Ovary (tissue), 7 donors: ENCODE measurements at regions not wholly inside any gene's neighbourhood (a gene's known extent, or its start where the extent isn't known, plus 50 kb on each side); places are given as distances from the start of the nearest gene placed in this dataset.

Source experiments
- DNase-seq, 5 donors: peaks; one replicate each; pipeline ENCODE4 v3.0.0-alpha.2; 2019 to 2020
- H3K27ac ChIP-seq, 2 donors: fragments of 200-600 bp; one replicate each; pipeline versions ENCODE4 v1.5.1 to v1.8.0; 2019 to 2022
- H3K27me3 ChIP-seq: fragments of 200-600 bp; one replicate; pipeline ENCODE4 v1.8.0; 2022
- H3K36me3 ChIP-seq: fragments of 200-600 bp; sonication (generic); one replicate; pipeline ENCODE4 v1.5.1; 2019
- H3K4me1 ChIP-seq: one replicate; pipeline ENCODE4 v1.8.1; 2013; ENCODE audit warnings: mild to moderate bottlenecking, moderate library complexity; ENCODE audit not compliant: insufficient read depth
- H3K4me3 ChIP-seq: fragments of 200-600 bp; sonication (generic); one replicate; pipeline ENCODE4 v1.5.1; 2017
- H3K9me3 ChIP-seq, 2 donors: fragments of 200-600 bp in 1 of 2; sonication (generic) in 1 of 2; one replicate each; pipeline versions ENCODE4 v1.5.1 to v1.8.1; 2013 to 2019; ENCODE audit warnings: mild to moderate bottlenecking in 1 of 2, moderate library complexity in 1 of 2
- EP300 ChIP-seq: sonication (generic); formaldehyde crosslinking; IDR thresholded peaks from one replicate; pipeline ENCODE4 v1.6.1; 2017; ENCODE audit warnings: antibody characterized with exemption
- POLR2A ChIP-seq: fragments of 450-650 bp; IDR thresholded peaks from one replicate; pipeline ENCODE4 v1.6.1; 2017; ENCODE audit warnings: antibody characterized with exemption, mild to moderate bottlenecking, moderate library complexity
- WGBS, 3 donors: extraction: QIAGEN DNeasy Blood & Tissue Kit in 1 of 3; methylation state at CpG; one replicate each; pipeline versions ENCODE4 v1.1.5 to v1.1.7; 2013 to 2017; 5-methylcytosine and 5-hydroxymethylcytosine counted together
- intact Hi-C, 4 donors: fragments of 100-400 bp; cut with DNase I; formaldehyde crosslinking; loops; one replicate each; pipeline versions ENCODE4 v1.11.0 to v1.15.1; 2022 to 2023
- TF ChIP-seq, protein P1 (sequence below), 3 donors: fragments of 450-650 bp in 2 of 3; fragments of 200-600 bp in 1 of 3; IDR thresholded peaks; one replicate each; pipeline versions ENCODE4 v1.5.1 to v1.8.0; 2016 to 2022; ENCODE audit warnings: antibody characterized with exemption in 3 of 3, mild to moderate bottlenecking in 1 of 3
- donor health status: DM: no; HTN: no; CAD: no; lungs with moderate emphysema.
- donor health status: DM: no; HTN: no; CAD: no.
- donor health status: Bipolar disorder and iron deficiency.
- donor health status: DM: no; HTN: no; CAD: no.
- donor health status: DM: yes; HTN: yes; CAD: no.

DNA sequence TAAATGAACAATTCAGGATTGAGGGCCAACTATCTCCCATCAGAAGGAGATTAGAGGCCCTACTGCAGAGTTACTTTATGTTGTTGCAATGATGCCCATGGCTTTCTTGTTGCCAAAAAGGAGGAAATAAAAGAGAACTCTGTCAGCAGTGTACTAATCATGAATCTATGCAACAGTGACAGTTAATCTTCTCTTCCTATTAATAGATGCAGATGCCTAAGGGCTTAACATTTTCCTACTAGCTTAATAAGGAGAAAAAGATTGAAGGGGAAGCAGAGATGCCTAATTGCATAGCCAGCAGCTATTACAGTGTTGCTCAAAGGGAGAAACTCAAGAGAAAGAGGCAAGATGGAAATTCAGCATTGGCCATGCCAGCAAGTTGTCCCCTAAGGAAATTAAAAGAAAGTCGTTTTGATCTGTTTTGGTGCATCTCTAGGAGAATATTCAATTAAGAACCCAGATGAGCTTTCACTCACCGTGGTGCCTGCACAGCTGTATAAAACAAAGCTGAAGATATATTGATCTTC lies 107.1 kb upstream of the KCNJ3 start:
- Histone ChIP-seq H3K27ac (no peak overlapping the region), H3K36me3 (no peaks in the 10 kb centered on the region), H3K4me3 (no peak overlapping the region), H3K4me1 (no peaks in the 10 kb centered on the region), H3K9me3 (no peaks in the 10 kb centered on the region), H3K27me3 (no peaks in the 10 kb centered on the region)
- intact Hi-C loops: no loop called here
- WGBS, 3 donors: 63 to 67% (median 65%) methylated on average over 2 of the region's 2 CpGs
- TF ChIP-seq, protein P1, sequence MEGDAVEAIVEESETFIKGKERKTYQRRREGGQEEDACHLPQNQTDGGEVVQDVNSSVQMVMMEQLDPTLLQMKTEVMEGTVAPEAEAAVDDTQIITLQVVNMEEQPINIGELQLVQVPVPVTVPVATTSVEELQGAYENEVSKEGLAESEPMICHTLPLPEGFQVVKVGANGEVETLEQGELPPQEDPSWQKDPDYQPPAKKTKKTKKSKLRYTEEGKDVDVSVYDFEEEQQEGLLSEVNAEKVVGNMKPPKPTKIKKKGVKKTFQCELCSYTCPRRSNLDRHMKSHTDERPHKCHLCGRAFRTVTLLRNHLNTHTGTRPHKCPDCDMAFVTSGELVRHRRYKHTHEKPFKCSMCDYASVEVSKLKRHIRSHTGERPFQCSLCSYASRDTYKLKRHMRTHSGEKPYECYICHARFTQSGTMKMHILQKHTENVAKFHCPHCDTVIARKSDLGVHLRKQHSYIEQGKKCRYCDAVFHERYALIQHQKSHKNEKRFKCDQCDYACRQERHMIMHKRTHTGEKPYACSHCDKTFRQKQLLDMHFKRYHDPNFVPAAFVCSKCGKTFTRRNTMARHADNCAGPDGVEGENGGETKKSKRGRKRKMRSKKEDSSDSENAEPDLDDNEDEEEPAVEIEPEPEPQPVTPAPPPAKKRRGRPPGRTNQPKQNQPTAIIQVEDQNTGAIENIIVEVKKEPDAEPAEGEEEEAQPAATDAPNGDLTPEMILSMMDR (IDR thresholded peaks at IDR 0.05): no peak
- no peak for TF ChIP-seq EP300
- TF ChIP-seq POLR2A: no peak
- DNase-seq: no peak

DNA sequence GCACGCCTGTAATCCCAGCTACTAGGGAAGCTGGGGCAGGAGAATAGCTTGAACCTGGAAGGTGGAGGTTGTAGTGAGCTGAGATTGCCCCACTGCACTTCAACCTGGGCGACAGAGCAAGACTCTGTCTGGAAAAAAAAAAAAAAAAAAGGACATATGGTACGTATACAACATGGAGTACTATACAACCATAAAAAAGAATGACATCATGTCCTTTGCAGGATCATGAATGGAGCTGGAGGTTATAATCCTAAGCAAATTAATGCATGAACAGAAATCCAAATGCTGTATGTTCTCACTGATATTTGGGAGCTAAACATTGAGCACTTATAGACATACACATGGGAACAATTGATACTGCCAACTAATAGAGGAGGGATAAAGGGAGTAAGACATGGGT lies 99.3 kb upstream of the KCNJ3 start:
- intact Hi-C loops: no loop called here
- H3K4me1 ChIP-seq: no peaks in the 10 kb centered on the region
- whole genome bisulfite sequencing, 3 donors: 85 to 90% (median 89%) methylated on average over 3 of the region's 3 CpGs
- no peak for DNase-seq
- no peak overlapping the region for H3K27ac ChIP-seq
- no peaks in the 10 kb centered on the region for H3K27me3 ChIP-seq
- H3K36me3 ChIP-seq: no peaks in the 10 kb centered on the region
- H3K9me3 ChIP-seq: no peaks in the 10 kb centered on the region
- H3K4me3 ChIP-seq: no peak overlapping the region
- TF ChIP-seq EP300 (no peak), POLR2A (no peak)
- TF ChIP-seq, protein P1 (IDR thresholded peaks at IDR 0.05): no peak

DNA sequence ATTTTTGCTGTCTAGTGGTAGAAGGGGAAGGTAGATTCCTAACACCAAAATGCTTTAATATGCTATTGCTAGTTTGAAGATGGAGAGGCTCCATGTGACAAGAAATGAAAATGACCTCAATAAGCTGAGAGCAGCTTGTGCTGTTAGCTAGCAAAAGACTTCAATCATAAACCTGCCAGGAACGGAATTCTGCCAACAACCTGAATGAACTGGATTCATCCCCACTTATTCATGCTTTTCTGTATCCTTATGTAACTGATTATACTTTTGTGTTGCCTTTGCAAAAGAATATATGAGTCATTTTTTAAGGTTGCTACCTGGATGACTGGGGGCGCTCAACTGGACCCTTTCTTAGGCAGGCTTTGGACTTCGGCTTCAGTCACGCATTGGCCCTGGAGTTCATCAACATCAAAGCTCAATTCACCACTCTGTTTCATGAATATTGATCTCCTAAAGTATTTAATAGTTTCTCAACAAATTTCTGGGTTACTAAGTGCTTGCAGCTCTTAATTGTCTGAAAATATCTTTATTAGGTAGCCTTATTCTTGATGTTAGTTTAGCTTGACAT lies 97.5 kb upstream of the KCNJ3 start:
- no peaks in the 10 kb centered on the region for H3K4me1 ChIP-seq
- intact Hi-C loops: no loop called here
- TF ChIP-seq EP300 (no peak), POLR2A (no peak)
- TF ChIP-seq, protein P1 (IDR thresholded peaks at IDR 0.05): no peak
- H3K4me3 ChIP-seq: no peak overlapping the region
- no peaks in the 10 kb centered on the region for H3K27me3 ChIP-seq
- no peak overlapping the region for H3K27ac ChIP-seq
- 77 to 93% (median 92%) methylated on average over 4 of the region's 4 CpGs for WGBS, 3 donors
- DNase-seq: no peak
- no peaks in the 10 kb centered on the region for H3K9me3 ChIP-seq
- no peaks in the 10 kb centered on the region for H3K36me3 ChIP-seq

DNA sequence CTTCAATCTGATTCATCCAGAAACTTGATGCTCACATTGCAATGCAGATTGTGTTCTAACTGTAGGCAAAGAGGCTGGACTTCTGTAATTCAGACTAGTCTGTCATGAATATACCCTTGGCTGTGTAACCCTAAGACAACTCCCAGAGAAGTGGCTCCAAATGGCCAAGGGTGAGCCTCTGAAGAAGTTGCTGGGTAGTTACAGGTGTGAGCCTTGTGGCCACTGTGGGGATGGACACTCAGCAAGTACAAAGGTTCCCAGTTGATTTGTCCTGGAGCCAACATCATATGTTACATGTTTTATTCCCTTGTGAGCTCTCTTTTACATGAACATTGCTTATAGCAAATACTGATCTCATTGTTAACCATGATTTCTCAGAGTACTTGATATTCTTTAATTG lies 94.8 kb upstream of the KCNJ3 start:
- intact Hi-C loops: no loop called here
- Histone ChIP-seq H3K36me3 (no peaks in the 10 kb centered on the region), H3K4me1 (no peaks in the 10 kb centered on the region), H3K27me3 (no peaks in the 10 kb centered on the region), H3K9me3 (no peaks in the 10 kb centered on the region), H3K4me3 (no peak overlapping the region), H3K27ac (no peak overlapping the region)
- no peak for DNase-seq
- TF ChIP-seq EP300: no peak
- no peak for TF ChIP-seq POLR2A
- TF ChIP-seq, protein P1 (IDR thresholded peaks at IDR 0.05): no peak
